NT2/D1 (cell line): ENCODE measurements at regions not wholly inside any gene's neighbourhood (a gene's known extent, or its start where the extent isn't known, plus 50 kb on each side); places are given as distances from the start of the nearest gene placed in this dataset.
A peak's percentile ranks its signal among the peaks of the same experiment; 100 is the strongest.

ENCODE experiments used
- DNase-seq: peaks from one replicate; pipeline ENCODE4 v3.0.0-alpha.2; 2011; ENCODE audit warnings: low read depth, low spot score
- H3K27me3 ChIP-seq: 2 replicates; pipeline ENCODE4 v1.6.0; 2011; ENCODE audit warnings: mild to moderate bottlenecking; ENCODE audit not compliant: insufficient read length, insufficient read depth
- H3K36me3 ChIP-seq: 2 replicates; pipeline ENCODE4 v1.6.1; 2011; ENCODE audit warnings: mild to moderate bottlenecking, low read length, mixed read lengths; ENCODE audit not compliant: insufficient read depth, insufficient read length
- H3K4me1 ChIP-seq: 2 replicates; pipeline ENCODE4 v1.5.1; 2011; ENCODE audit not compliant: insufficient read depth, insufficient read length
- H3K4me3 ChIP-seq: 2 replicates; pipeline ENCODE4 v1.5.1; 2011; ENCODE audit warnings: low read depth; ENCODE audit not compliant: insufficient read length
- H3K9ac ChIP-seq: 2 replicates; pipeline ENCODE4 v1.6.0; 2011; ENCODE audit warnings: low read depth; ENCODE audit not compliant: insufficient read length
- H3K9me3 ChIP-seq: 2 replicates; pipeline ENCODE4 v1.5.1; 2011; ENCODE audit warnings: mild to moderate bottlenecking, low read length; ENCODE audit not compliant: insufficient read depth
- SUZ12 ChIP-seq: IDR thresholded peaks from 2 replicates; pipeline ENCODE4 v1.6.1; 2011; ENCODE audit not compliant: insufficient read length, insufficient read depth; ENCODE audit errors: extremely low read depth
- YY1 ChIP-seq: IDR thresholded peaks from 2 replicates; pipeline ENCODE4 v1.6.1; 2011; ENCODE audit not compliant: insufficient read length, insufficient read depth
- ZNF274 ChIP-seq: IDR thresholded peaks from 2 replicates; pipeline ENCODE4 v1.6.1; 2011; ENCODE audit warnings: mild to moderate bottlenecking, low read depth, low read length

DNA sequence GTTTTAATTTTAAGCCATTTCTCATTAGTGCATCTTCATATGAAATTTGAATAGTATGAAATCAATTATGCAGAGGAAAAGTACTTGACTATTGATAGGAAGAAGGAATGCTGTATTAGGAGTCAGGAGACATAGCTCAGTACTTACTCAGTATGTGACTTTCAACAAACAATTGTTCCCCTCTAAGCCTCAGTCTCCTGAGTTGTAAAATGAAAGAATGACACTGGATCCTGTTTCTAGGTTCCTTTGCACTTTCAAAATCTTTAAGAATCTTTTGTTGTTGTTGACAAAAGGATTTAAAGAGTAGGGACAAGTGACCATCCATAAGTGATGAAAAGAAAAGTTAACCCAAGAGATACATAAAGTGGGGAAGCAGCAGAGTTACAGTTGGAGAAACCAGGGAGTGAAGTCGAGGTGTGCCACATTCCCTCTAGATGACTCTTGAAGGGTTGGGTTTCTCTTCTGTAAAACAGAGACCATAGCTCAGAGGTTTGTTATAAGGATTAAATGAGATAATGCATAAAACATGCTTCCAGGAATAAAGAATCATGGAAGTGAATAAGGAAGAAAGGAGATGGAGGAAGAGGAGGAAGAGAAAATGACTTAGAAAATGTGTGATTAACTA lies 105.7 kb upstream of the KCNJ15 start:
- no peaks in the 10 kb centered on the region for H3K27me3 ChIP-seq
- TF ChIP-seq YY1 (no peak), ZNF274 (no peak), SUZ12 (no peak)
- no peak overlapping the region for H3K9ac ChIP-seq
- no peaks in the 10 kb centered on the region for H3K9me3 ChIP-seq
- no peak overlapping the region for H3K4me3 ChIP-seq
- H3K36me3 ChIP-seq, result no peaks in the 10 kb centered on the region
- DNase-seq, result no peak
- H3K4me1 ChIP-seq, result no peaks in the 10 kb centered on the region

GRCh38 chr21:38156200-38156599 lies 100.6 kb upstream of the KCNJ15 start:
- no peak for TF ChIP-seq SUZ12
- TF ChIP-seq ZNF274, result no peak
- TF ChIP-seq YY1, result no peak
- DNase-seq, result no peak
- no peak overlapping the region for H3K9ac ChIP-seq
- no peaks in the 10 kb centered on the region for H3K9me3 ChIP-seq
- no peaks in the 10 kb centered on the region for H3K27me3 ChIP-seq
- H3K36me3 ChIP-seq, result no peaks in the 10 kb centered on the region
- no peak overlapping the region for H3K4me3 ChIP-seq
- H3K4me1 ChIP-seq, result no peaks in the 10 kb centered on the region

- Histone ChIP-seq H3K4me1 (no peaks in the 10 kb centered on the region), H3K36me3 (no peaks in the 10 kb centered on the region), H3K9ac (no peak overlapping the region), H3K27me3 (no peaks in the 10 kb centered on the region), H3K9me3 (no peaks in the 10 kb centered on the region), H3K4me3 (no peak overlapping the region)
- TF ChIP-seq YY1, result no peak
- TF ChIP-seq SUZ12, result no peak
- no peak for TF ChIP-seq ZNF274
- DNase-seq, result peak; percentile 73
Observed at GRCh38 chr21:38159355-38159754, 97.4 kb upstream of the KCNJ15 start.

DNA sequence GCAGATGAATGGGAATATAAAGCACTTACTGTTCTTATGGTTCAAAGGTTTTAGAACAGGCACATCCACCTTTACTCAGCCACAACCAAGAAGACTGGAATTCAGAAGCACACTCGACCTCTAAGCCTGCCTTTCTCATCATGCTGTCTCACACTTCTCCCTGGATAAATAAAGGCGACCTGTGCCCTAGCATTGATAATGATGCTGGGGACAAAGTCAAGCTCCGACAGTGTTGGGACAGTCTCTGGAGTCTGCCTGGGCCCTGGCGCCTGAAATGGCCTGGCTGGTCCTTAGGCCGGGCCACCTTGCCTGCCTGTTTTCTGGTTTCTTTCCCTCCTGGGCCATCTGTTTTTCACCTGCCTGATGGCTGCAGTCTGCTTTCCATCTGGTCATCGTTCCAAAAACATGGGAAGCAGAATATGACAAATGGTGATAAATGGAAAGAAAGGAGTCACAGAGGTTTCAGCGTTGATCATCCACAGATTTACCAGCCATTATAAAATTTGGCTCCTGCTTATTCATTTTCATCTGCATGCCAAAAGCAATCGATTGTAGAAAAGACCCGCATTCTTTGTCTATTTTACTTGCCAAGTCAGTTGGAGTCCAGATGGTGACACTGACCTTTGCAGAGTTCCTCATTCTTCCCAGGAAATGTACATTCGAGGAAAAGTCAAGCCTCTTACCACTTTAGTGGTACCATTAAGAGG lies 91.2 kb upstream of the KCNJ15 start:
- Histone ChIP-seq H3K9ac (no peak overlapping the region), H3K36me3 (no peaks in the 10 kb centered on the region), H3K27me3 (no peaks in the 10 kb centered on the region), H3K9me3 (no peaks in the 10 kb centered on the region), H3K4me1 (no peaks in the 10 kb centered on the region), H3K4me3 (no peak overlapping the region)
- TF ChIP-seq ZNF274, result no peak
- TF ChIP-seq YY1, result no peak
- TF ChIP-seq SUZ12, result no peak
- no peak for DNase-seq

- DNase-seq, result no peak
- TF ChIP-seq SUZ12, result no peak
- no peak for TF ChIP-seq ZNF274
- no peak for TF ChIP-seq YY1
- H3K4me1 ChIP-seq, result no peaks in the 10 kb centered on the region
Observed at GRCh38 chr21:38166173-38166535, 90.6 kb upstream of the KCNJ15 start.

GRCh38 chr21:38167345-38167744 lies 89.4 kb upstream of the KCNJ15 start:
- H3K36me3 ChIP-seq, result no peaks in the 10 kb centered on the region
- H3K4me1 ChIP-seq, result peaks cover 1% of the 10 kb centered on the region
- no peak overlapping the region for H3K9ac ChIP-seq
- H3K4me3 ChIP-seq, result no peak overlapping the region
- no peak for DNase-seq
- H3K9me3 ChIP-seq, result no peaks in the 10 kb centered on the region
- H3K27me3 ChIP-seq, result no peaks in the 10 kb centered on the region
- no peak for TF ChIP-seq ZNF274
- no peak for TF ChIP-seq YY1
- no peak for TF ChIP-seq SUZ12

More at GRCh38 chr21:38166173-38166535, 90.6 kb upstream of the KCNJ15 start:
- no peaks in the 10 kb centered on the region for H3K36me3 ChIP-seq
- no peaks in the 10 kb centered on the region for H3K27me3 ChIP-seq
- no peak overlapping the region for H3K9ac ChIP-seq
- H3K4me3 ChIP-seq, result no peak overlapping the region
- no peaks in the 10 kb centered on the region for H3K9me3 ChIP-seq

DNA sequence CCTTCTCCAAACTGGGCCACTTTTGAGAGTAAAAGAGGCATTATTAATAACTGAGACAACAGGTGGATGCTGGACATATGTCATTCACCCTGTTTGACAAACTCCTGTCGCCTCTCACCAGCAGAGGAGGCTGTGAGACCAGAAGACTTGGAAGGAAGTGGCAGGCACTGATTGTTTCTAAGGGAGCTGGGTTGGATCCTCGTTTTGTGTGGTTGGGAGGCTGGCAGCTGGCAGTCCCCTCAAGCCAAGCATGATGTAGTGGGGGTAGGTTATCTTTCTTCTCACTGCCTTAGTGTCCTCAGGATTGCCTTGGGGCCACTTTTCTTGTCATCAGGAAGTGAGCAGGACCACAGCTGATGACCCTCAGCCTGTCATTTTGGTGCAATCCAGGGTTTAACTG lies 86.5 kb upstream of the KCNJ15 start:
- Histone ChIP-seq H3K4me1 (peaks cover 3% of the 10 kb centered on the region), H3K27me3 (no peaks in the 10 kb centered on the region), H3K4me3 (no peak overlapping the region), H3K36me3 (no peaks in the 10 kb centered on the region), H3K9me3 (peaks cover 11% of the 10 kb centered on the region), H3K9ac (no peak overlapping the region)
- DNase-seq, result peak; percentile 52
- TF ChIP-seq ZNF274 (no peak), SUZ12 (no peak), YY1 (no peak)
